H9 (cell line): ENCODE measurements at regions not wholly inside any gene's neighbourhood (a gene's known extent, or its start where the extent isn't known, plus 50 kb on each side); places are given as distances from the start of the nearest gene placed in this dataset.

Experiments used
- DNase-seq: peaks from one replicate; pipeline ENCODE4 v3.0.0-alpha.2; 2017
- H2AFZ ChIP-seq: one replicate; pipeline ENCODE4 v1.6.1; 2013; ENCODE audit warnings: mild to moderate bottlenecking, low read length, control low read depth, moderate library complexity
- H2AK5ac ChIP-seq: 2 replicates; pipeline ENCODE4 v1.6.1; 2013; ENCODE audit warnings: low read length, control low read depth, mixed read lengths; ENCODE audit not compliant: insufficient read length
- H2BK120ac ChIP-seq: one replicate; pipeline ENCODE4 v1.6.1; 2013; ENCODE audit warnings: low read depth, mild to moderate bottlenecking, low read length, control low read depth, inconsistent platforms; ENCODE audit not compliant: poor library complexity, severe bottlenecking
- H2BK12ac ChIP-seq: 2 replicates; pipeline ENCODE4 v1.6.1; 2013; ENCODE audit warnings: low read length, control low read depth, mixed read lengths, low read depth; ENCODE audit not compliant: insufficient read length
- H2BK15ac ChIP-seq: 2 replicates; pipeline ENCODE4 v1.6.1; 2013; ENCODE audit warnings: low read depth, low read length, control low read depth
- H2BK20ac ChIP-seq: one replicate; pipeline ENCODE4 v1.6.1; 2013; ENCODE audit warnings: low read depth, mild to moderate bottlenecking, low read length, control low read depth, inconsistent platforms; ENCODE audit not compliant: poor library complexity, severe bottlenecking
- H2BK5ac ChIP-seq: 2 replicates; pipeline ENCODE4 v1.6.1; 2013; ENCODE audit warnings: low read length, control low read depth, mixed read lengths; ENCODE audit not compliant: insufficient read length
- H3K14ac ChIP-seq: 2 replicates; pipeline ENCODE4 v1.6.1; 2013; ENCODE audit warnings: low read length, control low read depth; ENCODE audit not compliant: insufficient read depth
- H3K18ac ChIP-seq: 2 replicates; pipeline ENCODE4 v1.6.1; 2013; ENCODE audit warnings: low read depth, mild to moderate bottlenecking, mixed read lengths, low read length, control low read depth; ENCODE audit not compliant: insufficient read length
- H3K23ac ChIP-seq: 2 replicates; pipeline ENCODE4 v1.6.1; 2013; ENCODE audit warnings: low read length, control low read depth, mixed read lengths, low read depth; ENCODE audit not compliant: insufficient read length
- H3K23me2 ChIP-seq: 2 replicates; pipeline ENCODE4 v1.6.1; 2013; ENCODE audit warnings: low read depth, mild to moderate bottlenecking, mixed read lengths, low read length, control low read depth; ENCODE audit not compliant: insufficient read length, poor library complexity, severe bottlenecking
- H3K27ac ChIP-seq: 2 replicates; pipeline ENCODE4 v1.5.1; 2013; ENCODE audit warnings: low read length, control low read depth, mixed read lengths, low read depth; ENCODE audit not compliant: insufficient read length
- H3K27me3 ChIP-seq: 2 replicates; pipeline ENCODE4 v1.6.1; 2013; ENCODE audit warnings: low read length, control low read depth, inconsistent platforms; ENCODE audit not compliant: insufficient read depth
- H3K4ac ChIP-seq: 2 replicates; pipeline ENCODE4 v1.6.1; 2013; ENCODE audit warnings: low read depth, mild to moderate bottlenecking, control low read depth, inconsistent platforms, low read length, moderate library complexity
- H3K4me1 ChIP-seq: 2 replicates; pipeline ENCODE4 v1.6.1; 2013; ENCODE audit warnings: low read length, control low read depth, inconsistent platforms; ENCODE audit not compliant: insufficient read depth
- H3K4me2 ChIP-seq: 2 replicates; pipeline ENCODE4 v1.6.1; 2013; ENCODE audit warnings: low read length, control low read depth, mixed read lengths; ENCODE audit not compliant: insufficient read length, insufficient read depth
- H3K56ac ChIP-seq: 2 replicates; pipeline ENCODE4 v1.6.1; 2013; ENCODE audit warnings: low read depth, mild to moderate bottlenecking, mixed read lengths, low read length, control low read depth; ENCODE audit not compliant: insufficient read length
- H3K79me1 ChIP-seq: 2 replicates; pipeline ENCODE4 v1.6.1; 2013; ENCODE audit warnings: low read depth, mild to moderate bottlenecking, moderate library complexity, low read length, control low read depth, inconsistent platforms; ENCODE audit not compliant: insufficient read depth, poor library complexity, severe bottlenecking
- H3K79me2 ChIP-seq: 2 replicates; pipeline ENCODE4 v1.6.1; 2013; ENCODE audit warnings: low read length, control low read depth, inconsistent platforms; ENCODE audit not compliant: insufficient read depth
- H3K9ac ChIP-seq: 2 replicates; pipeline ENCODE4 v1.6.1; 2013; ENCODE audit warnings: low read length, control low read depth, mixed read lengths; ENCODE audit not compliant: insufficient read length; ENCODE audit errors: extremely low read depth
- H3K9me3 ChIP-seq: one replicate; pipeline ENCODE4 v1.6.1; 2013; ENCODE audit warnings: low read depth, low read length, inconsistent platforms; ENCODE audit not compliant: control insufficient read depth
- H3T11ph ChIP-seq: one replicate; pipeline ENCODE4 v1.6.1; 2013; ENCODE audit warnings: mild to moderate bottlenecking, low read length, control low read depth, inconsistent platforms
- H4K20me1 ChIP-seq: one replicate; pipeline ENCODE4 v1.6.1; 2013; ENCODE audit not compliant: control insufficient read depth, insufficient read length, insufficient read depth
- H4K5ac ChIP-seq: 2 replicates; pipeline ENCODE4 v1.6.1; 2013; ENCODE audit warnings: low read depth, mild to moderate bottlenecking, mixed read lengths, low read length, control low read depth; ENCODE audit not compliant: insufficient read length
- H4K8ac ChIP-seq: replicated peaks from 2 replicates; pipeline ENCODE4 v1.6.1; 2013; ENCODE audit warnings: low read length, control low read depth, mixed read lengths, low read depth; ENCODE audit not compliant: insufficient read length
- H4K91ac ChIP-seq: 2 replicates; pipeline ENCODE4 v1.6.1; 2013; ENCODE audit warnings: low read depth, mild to moderate bottlenecking, moderate library complexity, mixed read lengths, low read length, control low read depth; ENCODE audit not compliant: insufficient read length
- H3K27ac Mint-ChIP-seq, 3 experiments: 2 replicates in 2 of 3; 3 replicates in 1 of 3; pipeline ENCODE4 v1.8.0; 2020 to 2021; ENCODE audit warnings: mixed read lengths in 3 of 3, mild to moderate bottlenecking in 1 of 3, moderate library complexity in 1 of 3
- H3K27me3 Mint-ChIP-seq: 2 replicates; pipeline ENCODE4 v1.8.0; 2021; ENCODE audit warnings: low read depth, mild to moderate bottlenecking, moderate library complexity, mixed read lengths
- H3K36me3 Mint-ChIP-seq, 3 experiments: 2 replicates in 2 of 3; 3 replicates in 1 of 3; pipeline ENCODE4 v1.8.0; 2020 to 2021; ENCODE audit warnings: low read depth in 3 of 3, mixed read lengths in 3 of 3; ENCODE audit not compliant: insufficient read depth in 1 of 3
- H3K4me1 Mint-ChIP-seq, 2 experiments: 2 replicates each; pipeline ENCODE4 v1.8.0; 2020; ENCODE audit warnings: mixed read lengths in 2 of 2
- H3K4me3 Mint-ChIP-seq, 2 experiments: 2 replicates in 1 of 2; 3 replicates in 1 of 2; pipeline ENCODE4 v1.8.0; 2020 to 2021; ENCODE audit warnings: mild to moderate bottlenecking in 2 of 2, mixed read lengths in 2 of 2, moderate library complexity in 1 of 2
- H3K9me3 Mint-ChIP-seq, 2 experiments: 2 replicates in 1 of 2; 3 replicates in 1 of 2; pipeline ENCODE4 v1.8.0; 2020; ENCODE audit warnings: mild to moderate bottlenecking in 2 of 2, mixed read lengths in 2 of 2, moderate library complexity in 1 of 2
- CTCF ChIP-seq: fragments of 200-600 bp; sonication (generic); conservative IDR thresholded peaks from 3 replicates; pipeline ENCODE4 v1.8.0; 2021; ENCODE audit warnings: antibody characterized with exemption, mild to moderate bottlenecking
- WGBS: extraction: QIAGEN DNeasy Blood & Tissue Kit; methylation state at CpG from one replicate; pipeline ENCODE4 v1.1.7; 2013; ENCODE audit warnings: missing lambda C conversion rate, low lambda C conversion rate, mixed read lengths; ENCODE audit not compliant: insufficient read length; ENCODE audit errors: extremely low coverage; 5-methylcytosine and 5-hydroxymethylcytosine counted together

- Mint-ChIP-seq H3K4me1 (no peaks in the 10 kb centered on the region), H3K36me3 (no peaks in the 10 kb centered on the region), H3K27me3 (no peaks in the 10 kb centered on the region), H3K4me3 (no peak overlapping the region), H3K9me3 (no peaks in the 10 kb centered on the region), H3K27ac (no peak overlapping the region)
- H3K27me3 ChIP-seq, result no peaks in the 10 kb centered on the region
- no peak overlapping the region for H3K23ac ChIP-seq
- no peaks in the 10 kb centered on the region for H3K9me3 ChIP-seq
- no peak overlapping the region for H3K4ac ChIP-seq
- no peaks in the 10 kb centered on the region for H3K4me1 ChIP-seq
- no peak overlapping the region for H2BK120ac ChIP-seq
- no peak overlapping the region for H4K5ac ChIP-seq
- no peak overlapping the region for H3K14ac ChIP-seq
- no peaks in the 10 kb centered on the region for H3K23me2 ChIP-seq
- H3K27ac ChIP-seq, result no peak overlapping the region
- no peak overlapping the region for H3K18ac ChIP-seq
- no peak overlapping the region for H2BK12ac ChIP-seq
- no peak overlapping the region for H3K4me2 ChIP-seq
- TF ChIP-seq CTCF, result no peak
- H2AK5ac ChIP-seq, result no peak overlapping the region
- no CpG with 5 or more reads among the region's 5 CpGs for WGBS
- H3K9ac ChIP-seq, result no peak overlapping the region
- no peak overlapping the region for H2AFZ ChIP-seq
- no peak overlapping the region for H3T11ph ChIP-seq
- DNase-seq, result no peak
- H2BK15ac ChIP-seq, result no peak overlapping the region
- no peaks in the 10 kb centered on the region for H3K79me2 ChIP-seq
- no peaks in the 10 kb centered on the region for H3K79me1 ChIP-seq
- no peak overlapping the region for H2BK5ac ChIP-seq
- H3K56ac ChIP-seq, result no peak overlapping the region
- H2BK20ac ChIP-seq, result no peak overlapping the region
- no peak overlapping the region for H4K8ac ChIP-seq
- no peak overlapping the region for H4K91ac ChIP-seq
- no peaks in the 10 kb centered on the region for H4K20me1 ChIP-seq
Measured at GRCh38 chr18:1413323-1413675, 508.6 kb downstream of the ADCYAP1 start.
